OCI-LY3 (cell line): ENCODE measurements at regions not wholly inside any gene's neighbourhood (a gene's known extent, or its start where the extent isn't known, plus 50 kb on each side); places are given as distances from the start of the nearest gene placed in this dataset.

Experiments used
- EZH2phosphoT487 ChIP-seq: fragments of 200-600 bp; shearing (Covaris generic); IDR thresholded peaks from 2 replicates; pipeline ENCODE4 v1.6.1; 2018; ENCODE audit warnings: antibody characterized with exemption, mixed run types, low read depth
- TF ChIP-seq, protein P1 (sequence below): fragments of 200-600, 300-600 bp; sonication (generic); IDR thresholded peaks from 2 replicates; pipeline ENCODE4 v1.5.1; 2014; ENCODE audit warnings: antibody characterized with exemption, low read length, low read depth

DNA sequence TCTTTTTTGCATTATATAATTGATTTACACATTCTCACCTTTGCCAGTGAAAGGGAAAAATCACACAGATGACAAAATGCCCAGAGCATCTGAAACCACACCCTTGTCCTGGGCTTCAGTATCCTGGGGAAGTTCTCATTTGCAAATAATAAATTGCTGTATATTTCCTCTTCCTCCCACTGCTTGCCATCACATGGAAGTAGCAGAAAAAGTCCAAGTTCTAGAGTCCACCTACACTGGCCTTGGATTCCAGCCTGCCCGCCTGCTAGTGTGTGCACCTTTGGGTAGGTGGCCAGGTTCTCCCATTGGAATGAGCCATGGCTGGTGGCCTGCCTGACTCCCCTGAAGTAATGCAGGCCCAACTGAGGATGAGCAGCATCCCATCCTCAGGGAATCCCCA, 149.4 kb downstream of the GADD45G start:
- TF ChIP-seq, protein P1, sequence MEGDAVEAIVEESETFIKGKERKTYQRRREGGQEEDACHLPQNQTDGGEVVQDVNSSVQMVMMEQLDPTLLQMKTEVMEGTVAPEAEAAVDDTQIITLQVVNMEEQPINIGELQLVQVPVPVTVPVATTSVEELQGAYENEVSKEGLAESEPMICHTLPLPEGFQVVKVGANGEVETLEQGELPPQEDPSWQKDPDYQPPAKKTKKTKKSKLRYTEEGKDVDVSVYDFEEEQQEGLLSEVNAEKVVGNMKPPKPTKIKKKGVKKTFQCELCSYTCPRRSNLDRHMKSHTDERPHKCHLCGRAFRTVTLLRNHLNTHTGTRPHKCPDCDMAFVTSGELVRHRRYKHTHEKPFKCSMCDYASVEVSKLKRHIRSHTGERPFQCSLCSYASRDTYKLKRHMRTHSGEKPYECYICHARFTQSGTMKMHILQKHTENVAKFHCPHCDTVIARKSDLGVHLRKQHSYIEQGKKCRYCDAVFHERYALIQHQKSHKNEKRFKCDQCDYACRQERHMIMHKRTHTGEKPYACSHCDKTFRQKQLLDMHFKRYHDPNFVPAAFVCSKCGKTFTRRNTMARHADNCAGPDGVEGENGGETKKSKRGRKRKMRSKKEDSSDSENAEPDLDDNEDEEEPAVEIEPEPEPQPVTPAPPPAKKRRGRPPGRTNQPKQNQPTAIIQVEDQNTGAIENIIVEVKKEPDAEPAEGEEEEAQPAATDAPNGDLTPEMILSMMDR: no peak
- no peak for TF ChIP-seq EZH2phosphoT487
